ENCODE measurements at regions not wholly inside any gene's neighbourhood (a gene's known extent, or its start where the extent isn't known, plus 50 kb on each side); places are given as distances from the start of the nearest gene placed in this dataset.

- TF ChIP-seq POLR2A (IDR thresholded peaks at IDR 0.05; ENCODE audit: extremely low read depth, insufficient read length) = no peak
- TF ChIP-seq, protein P1, sequence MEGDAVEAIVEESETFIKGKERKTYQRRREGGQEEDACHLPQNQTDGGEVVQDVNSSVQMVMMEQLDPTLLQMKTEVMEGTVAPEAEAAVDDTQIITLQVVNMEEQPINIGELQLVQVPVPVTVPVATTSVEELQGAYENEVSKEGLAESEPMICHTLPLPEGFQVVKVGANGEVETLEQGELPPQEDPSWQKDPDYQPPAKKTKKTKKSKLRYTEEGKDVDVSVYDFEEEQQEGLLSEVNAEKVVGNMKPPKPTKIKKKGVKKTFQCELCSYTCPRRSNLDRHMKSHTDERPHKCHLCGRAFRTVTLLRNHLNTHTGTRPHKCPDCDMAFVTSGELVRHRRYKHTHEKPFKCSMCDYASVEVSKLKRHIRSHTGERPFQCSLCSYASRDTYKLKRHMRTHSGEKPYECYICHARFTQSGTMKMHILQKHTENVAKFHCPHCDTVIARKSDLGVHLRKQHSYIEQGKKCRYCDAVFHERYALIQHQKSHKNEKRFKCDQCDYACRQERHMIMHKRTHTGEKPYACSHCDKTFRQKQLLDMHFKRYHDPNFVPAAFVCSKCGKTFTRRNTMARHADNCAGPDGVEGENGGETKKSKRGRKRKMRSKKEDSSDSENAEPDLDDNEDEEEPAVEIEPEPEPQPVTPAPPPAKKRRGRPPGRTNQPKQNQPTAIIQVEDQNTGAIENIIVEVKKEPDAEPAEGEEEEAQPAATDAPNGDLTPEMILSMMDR (IDR thresholded peaks at IDR 0.05; ENCODE audit: low read depth, low read length) = no peak
These were observed 80.4 kb downstream of the MRPL57 start for GRCh38 chr13:21256891-21257290.

All from NB4 (cell line).